Bone marrow (tissue), 2 donors: ENCODE measurements at regions not wholly inside any gene's neighbourhood (a gene's known extent, or its start where the extent isn't known, plus 50 kb on each side); places are given as distances from the start of the nearest gene placed in this dataset.

ENCODE experiments used
- DNase-seq, 2 donors: peaks; one replicate each; lab custom pipeline; 2025; lab: John Stamatoyannopoulos, UW

GRCh38 chr1:75984781-75985180 lies 52.6 kb upstream of the ASB17 start:
- DNase-seq, result no peak

GRCh38 chr1:75985827-75986226 lies 53.6 kb upstream of the ASB17 start:
- no peak for DNase-seq

GRCh38 chr1:75986478-75986877 lies 54.3 kb upstream of the ASB17 start:
- DNase-seq, result no peak

- DNase-seq, result no peak
Measured at GRCh38 chr1:75989121-75989520, 56.9 kb upstream of the ASB17 start.

- DNase-seq, result no peak
Measured at GRCh38 chr1:75990686-75991085, 58.5 kb upstream of the ASB17 start.

- peak; percentile 2 to 16 for DNase-seq
Measured at GRCh38 chr1:75991497-75992114, 59.4 kb upstream of the ASB17 start.

GRCh38 chr1:75992312-75992711 lies 60.1 kb upstream of the ASB17 start:
- DNase-seq, result no peak

- DNase-seq, result no peak
Measured at GRCh38 chr1:75993661-75994060, 61.5 kb upstream of the ASB17 start.

- no peak for DNase-seq
Measured at GRCh38 chr1:75996196-75996595, 64.0 kb upstream of the ASB17 start.

GRCh38 chr1:75999034-75999433 lies 66.8 kb upstream of the ASB17 start:
- DNase-seq, result no peak

- DNase-seq, result no peak
Measured at GRCh38 chr1:76003946-76004345, 70.6 kb upstream of the ST6GALNAC3 start.

- no peak for DNase-seq
Measured at GRCh38 chr1:76005765-76006164, 68.8 kb upstream of the ST6GALNAC3 start.

GRCh38 chr1:76006234-76006633 lies 68.3 kb upstream of the ST6GALNAC3 start:
- no peak for DNase-seq

- no peak for DNase-seq
Measured at GRCh38 chr1:76010802-76011201, 63.7 kb upstream of the ST6GALNAC3 start.

- no peak for DNase-seq
Measured at GRCh38 chr1:76012341-76013205, 62.0 kb upstream of the ST6GALNAC3 start.

GRCh38 chr1:76013206-76013581 lies 61.4 kb upstream of the ST6GALNAC3 start:
- DNase-seq, result no peak

GRCh38 chr1:76015478-76016103 lies 59.0 kb upstream of the ST6GALNAC3 start:
- DNase-seq, result no peak

GRCh38 chr1:76018045-76018444 lies 56.5 kb upstream of the ST6GALNAC3 start:
- no peak for DNase-seq

GRCh38 chr1:76021846-76022245 lies 52.7 kb upstream of the ST6GALNAC3 start:
- DNase-seq, result no peak

GRCh38 chr1:76023669-76024435 lies 50.7 kb upstream of the ST6GALNAC3 start:
- DNase-seq, result no peak
